ENCODE measurements at regions not wholly inside any gene's neighbourhood (a gene's known extent, or its start where the extent isn't known, plus 50 kb on each side); places are given as distances from the start of the nearest gene placed in this dataset.

GRCh38 chr1:193827516-193827915, 641.1 kb upstream of the B3GALT2 start:
- Histone ChIP-seq H3K36me3 (no peaks in the 10 kb centered on the region), H3K27me3 (no peaks in the 10 kb centered on the region), H3K9me3 (no peaks in the 10 kb centered on the region), H3K27ac (no peak overlapping the region), H3K4me3 (no peak overlapping the region), H3K4me1 (no peaks in the 10 kb centered on the region)
- DNase-seq (no peak), ATAC-seq (no peak)
- no peak for TF ChIP-seq POLR2A (IDR thresholded peaks at IDR 0.05)
- TF ChIP-seq CTCF (IDR thresholded peaks at IDR 0.05 in 4 of 5, conservative IDR thresholded peaks at IDR 0.05 in 1 of 5), result no peak
- in situ Hi-C loops (cut with MboI; ENCODE audit: low sequenced_read_pairs in 4 of 4) (no loop called here), intact Hi-C loops (cut with DNase I; ENCODE audit: low total_unique reads) (no loop called here)

- ATAC-seq, result no peak
- no peaks in the 10 kb centered on the region for H3K36me3 ChIP-seq
- no peaks in the 10 kb centered on the region for H3K9me3 ChIP-seq
- H3K4me3 ChIP-seq, result no peak overlapping the region
- DNase-seq, result no peak
- in situ Hi-C loops (cut with MboI; ENCODE audit: low sequenced_read_pairs in 4 of 4) (no loop called here), intact Hi-C loops (cut with DNase I; ENCODE audit: low total_unique reads) (no loop called here)
- no peak overlapping the region for H3K27ac ChIP-seq
- H3K4me1 ChIP-seq, result no peaks in the 10 kb centered on the region
- no peak for TF ChIP-seq CTCF (IDR thresholded peaks at IDR 0.05 in 4 of 5, conservative IDR thresholded peaks at IDR 0.05 in 1 of 5)
- TF ChIP-seq POLR2A (IDR thresholded peaks at IDR 0.05), result no peak
- H3K27me3 ChIP-seq, result no peaks in the 10 kb centered on the region
These were observed 633.0 kb upstream of the B3GALT2 start for GRCh38 chr1:193819376-193819775.

- in situ Hi-C loops (cut with MboI; ENCODE audit: low sequenced_read_pairs in 4 of 4), result no loop called here
- H3K36me3 ChIP-seq, result no peaks in the 10 kb centered on the region
- H3K27ac ChIP-seq, result no peak overlapping the region
- ATAC-seq, result no peak
- intact Hi-C loops (cut with DNase I; ENCODE audit: low total_unique reads), result no loop called here
- H3K27me3 ChIP-seq, result no peaks in the 10 kb centered on the region
- no peak overlapping the region for H3K4me3 ChIP-seq
- no peaks in the 10 kb centered on the region for H3K4me1 ChIP-seq
- TF ChIP-seq POLR2A (IDR thresholded peaks at IDR 0.05) (no peak), CTCF (IDR thresholded peaks at IDR 0.05 in 4 of 5, conservative IDR thresholded peaks at IDR 0.05 in 1 of 5) (no peak)
- no peaks in the 10 kb centered on the region for H3K9me3 ChIP-seq
- DNase-seq, result no peak
These were observed 620.8 kb upstream of the B3GALT2 start for GRCh38 chr1:193807208-193807607.

GRCh38 chr1:193806079-193807048, 620.0 kb upstream of the B3GALT2 start:
- in situ Hi-C loops (cut with MboI; ENCODE audit: low sequenced_read_pairs in 4 of 4), result no loop called here

More at GRCh38 chr1:193806079-193807048, 620.0 kb upstream of the B3GALT2 start:
- DNase-seq (no peak), ATAC-seq (no peak)
- Histone ChIP-seq H3K9me3 (no peaks in the 10 kb centered on the region), H3K36me3 (no peaks in the 10 kb centered on the region), H3K4me3 (no peak overlapping the region), H3K4me1 (no peaks in the 10 kb centered on the region), H3K27me3 (no peaks in the 10 kb centered on the region), H3K27ac (no peak overlapping the region)
- intact Hi-C loops (cut with DNase I; ENCODE audit: low total_unique reads), result no loop called here
- TF ChIP-seq POLR2A (IDR thresholded peaks at IDR 0.05) (no peak), CTCF (IDR thresholded peaks at IDR 0.05 in 4 of 5, conservative IDR thresholded peaks at IDR 0.05 in 1 of 5) (no peak)
